DND-41 (cell line): ENCODE measurements at regions not wholly inside any gene's neighbourhood (a gene's known extent, or its start where the extent isn't known, plus 50 kb on each side); places are given as distances from the start of the nearest gene placed in this dataset.

Experiments
- ATAC-seq: fragments of 200-7000 bp; cut with Tn5 transposase; 3 replicates; pipeline ENCODE4 v1.9.1; 2021; ENCODE audit warnings: low read depth; ENCODE audit not compliant: insufficient read depth
- DNase-seq: peaks from one replicate; pipeline ENCODE4 v3.0.0-alpha.2; 2020
- H2AFZ ChIP-seq: 2 replicates; pipeline ENCODE4 v1.6.0; 2012; ENCODE audit warnings: low read depth, low read length
- H3K27ac ChIP-seq: 2 replicates; pipeline ENCODE4 v1.5.1; 2012; ENCODE audit warnings: low read length, inconsistent platforms
- H3K27me3 ChIP-seq: fragments of 200-600 bp; sonication (generic); 2 replicates; pipeline ENCODE4 v1.6.0; 2012; ENCODE audit warnings: low read length, mild to moderate bottlenecking, inconsistent platforms; ENCODE audit not compliant: insufficient read depth, poor library complexity
- H3K36me3 ChIP-seq: 2 replicates; pipeline ENCODE4 v1.5.1; 2012; ENCODE audit warnings: low read length, inconsistent platforms; ENCODE audit not compliant: insufficient read depth
- H3K4me1 ChIP-seq: 2 replicates; pipeline ENCODE4 v1.5.1; 2012; ENCODE audit warnings: mild to moderate bottlenecking, low read length; ENCODE audit not compliant: insufficient read depth
- H3K4me2 ChIP-seq: 2 replicates; pipeline ENCODE4 v1.6.0; 2012; ENCODE audit warnings: mild to moderate bottlenecking, moderate library complexity, low read length, inconsistent platforms; ENCODE audit not compliant: insufficient read depth
- H3K4me3 ChIP-seq, 2 experiments: fragments of 200-600 bp in 1 of 2; shearing (Covaris generic) in 1 of 2; 2 replicates each; pipeline ENCODE4 v1.5.1; 2012 to 2016; ENCODE audit warnings: inconsistent platforms in 2 of 2, low read length in 2 of 2, mild to moderate bottlenecking in 2 of 2, low read depth in 1 of 2, moderate library complexity in 1 of 2
- H3K79me2 ChIP-seq: 2 replicates; pipeline ENCODE4 v1.6.0; 2012; ENCODE audit warnings: low read length, inconsistent platforms; ENCODE audit not compliant: insufficient read depth
- H3K9ac ChIP-seq: 2 replicates; pipeline ENCODE4 v1.6.0; 2012; ENCODE audit warnings: low read depth, mild to moderate bottlenecking, inconsistent platforms, low read length, moderate library complexity
- H3K9me3 ChIP-seq: 2 replicates; pipeline ENCODE4 v1.5.1; 2012; ENCODE audit warnings: low read length, moderate library complexity, mild to moderate bottlenecking, inconsistent platforms; ENCODE audit not compliant: insufficient read depth, severe bottlenecking
- H4K20me1 ChIP-seq: 2 replicates; pipeline ENCODE4 v1.6.0; 2012; ENCODE audit warnings: low read length; ENCODE audit not compliant: insufficient read depth
- CTCF ChIP-seq: IDR thresholded peaks from 2 replicates; pipeline ENCODE4 v1.5.1; 2012; ENCODE audit warnings: borderline replicate concordance, low read length, moderate library complexity, mild to moderate bottlenecking; ENCODE audit not compliant: poor library complexity, severe bottlenecking; ENCODE audit errors: extremely low read depth
- EZH2 ChIP-seq: IDR thresholded peaks from 3 replicates; pipeline ENCODE4 v1.6.1; 2012; ENCODE audit warnings: borderline replicate concordance, low read depth, mild to moderate bottlenecking, moderate library complexity, low read length, inconsistent platforms; ENCODE audit not compliant: severe bottlenecking

- Histone ChIP-seq H3K27ac (no peak overlapping the region), H3K36me3 (no peaks in the 10 kb centered on the region), H3K4me1 (peaks cover 47% of the 10 kb centered on the region), H3K4me3 (no peak overlapping the region), H3K27me3 (no peaks in the 10 kb centered on the region), H3K9ac (no peak overlapping the region), H4K20me1 (no peaks in the 10 kb centered on the region), H3K4me2 (no peak overlapping the region), H3K9me3 (no peaks in the 10 kb centered on the region), H2AFZ (no peak overlapping the region), H3K79me2 (peaks cover 18% of the 10 kb centered on the region)
- DNase-seq, result no peak
- ATAC-seq, result no peak
- TF ChIP-seq EZH2 (no peak), CTCF (no peak)
Measured at GRCh38 chrX:13094828-13095341, 50.5 kb upstream of the FAM9C start.

- ATAC-seq, result no peak
- H3K4me1 ChIP-seq, result peaks cover 52% of the 10 kb centered on the region
Measured at GRCh38 chrX:13094374-13094773, 50.0 kb upstream of the FAM9C start.

More at GRCh38 chrX:13094374-13094773, 50.0 kb upstream of the FAM9C start:
- no peak overlapping the region; the same call in 1 of the 2 replicates for H3K4me2 ChIP-seq
- no peaks in the 10 kb centered on the region for H3K27me3 ChIP-seq
- no peak for DNase-seq
- no peaks in the 10 kb centered on the region for H3K9me3 ChIP-seq
- TF ChIP-seq CTCF (no peak), EZH2 (no peak)
- no peaks in the 10 kb centered on the region for H4K20me1 ChIP-seq
- H3K36me3 ChIP-seq, result no peaks in the 10 kb centered on the region
- H2AFZ ChIP-seq, result no peak overlapping the region
- peaks cover 23% of the 10 kb centered on the region for H3K79me2 ChIP-seq
- no peak overlapping the region for H3K9ac ChIP-seq
- no peak overlapping the region for H3K27ac ChIP-seq
- no peak overlapping the region for H3K4me3 ChIP-seq
